Mesenchymal stem cell (in vitro differentiated cells and primary cell): ENCODE measurements at regions not wholly inside any gene's neighbourhood (a gene's known extent, or its start where the extent isn't known, plus 50 kb on each side); places are given as distances from the start of the nearest gene placed in this dataset.

Experiments
- DNase-seq: peaks from one replicate; pipeline ENCODE4 v3.0.0-alpha.2; 2013
- H2AFZ ChIP-seq: one replicate; pipeline ENCODE4 v1.6.1; 2013; ENCODE audit warnings: low read depth, mild to moderate bottlenecking, control low read depth, inconsistent platforms, low read length, moderate library complexity
- H2AK5ac ChIP-seq: 2 replicates; pipeline ENCODE4 v1.6.1; 2013; ENCODE audit warnings: low read length, moderate library complexity, mild to moderate bottlenecking, inconsistent platforms; ENCODE audit not compliant: severe bottlenecking
- H2BK120ac ChIP-seq: one replicate; pipeline ENCODE4 v1.6.1; 2013; ENCODE audit warnings: low read depth, mild to moderate bottlenecking, inconsistent platforms, low read length, moderate library complexity
- H2BK12ac ChIP-seq, 2 experiments: one replicate each; pipeline ENCODE4 v1.6.1; 2013; ENCODE audit warnings: inconsistent platforms in 2 of 2, low read length in 2 of 2, mild to moderate bottlenecking in 2 of 2, moderate library complexity in 2 of 2, control low read depth in 1 of 2
- H2BK15ac ChIP-seq: one replicate; pipeline ENCODE4 v1.6.1; 2013; ENCODE audit warnings: mild to moderate bottlenecking, low read depth, inconsistent platforms; ENCODE audit not compliant: poor library complexity, severe bottlenecking
- H2BK5ac ChIP-seq: 2 replicates; pipeline ENCODE4 v1.6.1; 2013; ENCODE audit warnings: low read depth, mild to moderate bottlenecking, low read length, control low read depth, inconsistent platforms; ENCODE audit not compliant: poor library complexity, severe bottlenecking
- H3K14ac ChIP-seq, 2 experiments: one replicate each; pipeline ENCODE4 v1.6.1; 2013; ENCODE audit warnings: inconsistent platforms in 2 of 2, low read length in 2 of 2, control low read depth in 1 of 2, mild to moderate bottlenecking in 1 of 2, moderate library complexity in 1 of 2
- H3K18ac ChIP-seq, 2 experiments: one replicate each; pipeline ENCODE4 v1.6.1; 2013; ENCODE audit warnings: inconsistent platforms in 2 of 2, low read length in 2 of 2, control low read depth in 1 of 2, low read depth in 1 of 2, mild to moderate bottlenecking in 1 of 2
- H3K23ac ChIP-seq, 2 experiments: one replicate each; pipeline ENCODE4 v1.6.1; 2013; ENCODE audit warnings: inconsistent platforms in 2 of 2, low read length in 2 of 2, mild to moderate bottlenecking in 2 of 2, moderate library complexity in 2 of 2, control low read depth in 1 of 2
- H3K27ac ChIP-seq: 2 replicates; pipeline ENCODE4 v1.5.1; 2013; ENCODE audit warnings: mild to moderate bottlenecking, moderate library complexity, low read length, control low read depth, inconsistent platforms; ENCODE audit not compliant: poor library complexity, severe bottlenecking
- H3K27me3 ChIP-seq, 2 experiments: 2 replicates each; pipeline versions ENCODE4 v1.6.1 to v1.7.0; 2013; ENCODE audit warnings: low read length in 2 of 2, mild to moderate bottlenecking in 2 of 2, moderate library complexity in 2 of 2, control low read depth in 1 of 2, inconsistent platforms in 1 of 2; ENCODE audit not compliant: control insufficient read depth in 1 of 2, insufficient read depth in 1 of 2
- H3K36me3 ChIP-seq, 2 experiments: 2 replicates each; pipeline versions ENCODE4 v1.6.1 to v1.7.0; 2013; ENCODE audit warnings: low read length in 2 of 2, control low read depth in 1 of 2, inconsistent platforms in 1 of 2, low read depth in 1 of 2, mild to moderate bottlenecking in 1 of 2; ENCODE audit not compliant: insufficient read depth in 2 of 2, control insufficient read depth in 1 of 2
- H3K4ac ChIP-seq, 2 experiments: one replicate each; pipeline ENCODE4 v1.6.1; 2013; ENCODE audit warnings: inconsistent platforms in 2 of 2, low read length in 2 of 2, mild to moderate bottlenecking in 2 of 2, moderate library complexity in 2 of 2, control low read depth in 1 of 2, low read depth in 1 of 2
- H3K4me1 ChIP-seq: 2 replicates; pipeline ENCODE4 v1.6.1; 2013; ENCODE audit warnings: low read depth, low read length, control low read depth; ENCODE audit not compliant: control insufficient read depth, insufficient read depth
- H3K4me2 ChIP-seq: 2 replicates; pipeline ENCODE4 v1.6.1; 2013; ENCODE audit warnings: low read length, mild to moderate bottlenecking, inconsistent platforms; ENCODE audit not compliant: poor library complexity, severe bottlenecking
- H3K4me3 ChIP-seq, 2 experiments: 2 replicates each; pipeline versions ENCODE4 v1.5.1 to v1.7.0; 2013; ENCODE audit warnings: low read length in 2 of 2, mild to moderate bottlenecking in 2 of 2, control low read depth in 1 of 2, low read depth in 1 of 2; ENCODE audit not compliant: insufficient read depth in 1 of 2
- H3K79me1 ChIP-seq: replicated peaks from 2 replicates; pipeline ENCODE4 v1.6.1; 2013; ENCODE audit warnings: mild to moderate bottlenecking, control low read depth, low read length, inconsistent platforms; ENCODE audit not compliant: poor library complexity, severe bottlenecking
- H3K9ac ChIP-seq: 2 replicates; pipeline ENCODE4 v1.7.0; 2013; ENCODE audit warnings: mild to moderate bottlenecking, low read length, moderate library complexity
- H3K9me3 ChIP-seq: 2 replicates; pipeline ENCODE4 v1.7.0; 2013; ENCODE audit warnings: mild to moderate bottlenecking, low read length; ENCODE audit not compliant: control insufficient read depth
- H4K8ac ChIP-seq: one replicate; pipeline ENCODE4 v1.6.1; 2013; ENCODE audit warnings: inconsistent platforms, mild to moderate bottlenecking, low read length, moderate library complexity
- H4K91ac ChIP-seq: one replicate; pipeline ENCODE4 v1.6.1; 2013; ENCODE audit warnings: mild to moderate bottlenecking, low read length, inconsistent platforms
- WGBS: methylation state at CpG from one replicate; pipeline ENCODE4 v1.1.7; 2013; ENCODE audit warnings: mixed read lengths; 5-methylcytosine and 5-hydroxymethylcytosine counted together

DNA sequence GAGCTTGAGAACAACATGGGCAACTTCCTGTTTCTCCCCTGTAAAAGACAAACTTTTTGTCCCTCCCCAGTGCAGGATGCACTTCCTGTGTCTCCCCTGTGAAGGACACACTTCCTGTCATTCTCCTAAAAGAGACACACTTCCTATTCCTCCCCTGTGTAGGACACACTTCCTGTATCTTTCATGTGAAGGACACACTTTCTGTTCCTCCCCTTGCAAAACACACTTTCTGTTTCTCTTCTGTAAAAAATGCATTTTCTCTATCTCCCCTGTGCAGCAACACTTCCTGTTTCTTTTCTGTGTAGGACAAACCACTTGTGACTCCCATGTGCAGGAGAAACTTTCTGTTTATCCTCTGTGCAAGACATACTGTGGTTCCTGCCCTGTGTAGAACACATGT, 488.6 kb upstream of the USP9Y start:
- no peak overlapping the region for H3K14ac ChIP-seq
- no peak overlapping the region for H4K8ac ChIP-seq
- H2BK120ac ChIP-seq = no peak overlapping the region
- no peak overlapping the region for H3K18ac ChIP-seq
- H2AFZ ChIP-seq = no peak overlapping the region
- H3K79me1 ChIP-seq = no peaks in the 10 kb centered on the region
- H2AK5ac ChIP-seq = no peak overlapping the region
- H3K27me3 ChIP-seq = no peaks in the 10 kb centered on the region
- no peak overlapping the region for H3K23ac ChIP-seq
- no peak overlapping the region for H2BK5ac ChIP-seq
- H2BK15ac ChIP-seq = no peak overlapping the region
- no peak overlapping the region for H2BK12ac ChIP-seq
- no peaks in the 10 kb centered on the region for H3K4me1 ChIP-seq
- no peak overlapping the region for H3K4me3 ChIP-seq
- no peak overlapping the region for H4K91ac ChIP-seq
- no peak for DNase-seq
- no peak overlapping the region for H3K9ac ChIP-seq
- H3K36me3 ChIP-seq = no peaks in the 10 kb centered on the region
- H3K4me2 ChIP-seq = no peak overlapping the region
- H3K4ac ChIP-seq = no peak overlapping the region
- H3K9me3 ChIP-seq = no peaks in the 10 kb centered on the region
- H3K27ac ChIP-seq = no peak overlapping the region

- no peak overlapping the region for H2BK120ac ChIP-seq
- H2BK15ac ChIP-seq = no peak overlapping the region
- H3K9ac ChIP-seq = no peak overlapping the region
- H3K27ac ChIP-seq = no peak overlapping the region
- H4K8ac ChIP-seq = no peak overlapping the region
- H3K4me3 ChIP-seq = no peak overlapping the region
- H2BK12ac ChIP-seq = no peak overlapping the region
- no peak overlapping the region for H2AFZ ChIP-seq
- H3K4ac ChIP-seq = no peak overlapping the region
- no peaks in the 10 kb centered on the region for H3K4me1 ChIP-seq
- no peak overlapping the region for H2AK5ac ChIP-seq
- no peaks in the 10 kb centered on the region for H3K27me3 ChIP-seq
- H3K23ac ChIP-seq = no peak overlapping the region
- H2BK5ac ChIP-seq = no peak overlapping the region
- DNase-seq = no peak
- no peak overlapping the region for H3K4me2 ChIP-seq
- H3K18ac ChIP-seq = no peak overlapping the region
- no peak overlapping the region for H4K91ac ChIP-seq
- H3K79me1 ChIP-seq = no peaks in the 10 kb centered on the region
- no peaks in the 10 kb centered on the region for H3K36me3 ChIP-seq
- no peaks in the 10 kb centered on the region for H3K9me3 ChIP-seq
- no peak overlapping the region for H3K14ac ChIP-seq
Observed at GRCh38 chrY:12215564-12216022, 485.4 kb upstream of the USP9Y start.

GRCh38 chrY:12230921-12231320, 470.1 kb upstream of the USP9Y start:
- WGBS = 60% methylated on average over 1 of the region's 1 CpG
- Histone ChIP-seq H3K79me1 (no peaks in the 10 kb centered on the region), H3K18ac (no peak overlapping the region), H3K9ac (no peak overlapping the region), H3K23ac (no peak overlapping the region), H3K4me3 (no peak overlapping the region), H2BK12ac (no peak overlapping the region), H3K4me1 (no peaks in the 10 kb centered on the region), H2BK120ac (no peak overlapping the region), H4K8ac (no peak overlapping the region), H3K4ac (no peak overlapping the region), H2BK15ac (no peak overlapping the region), H2AFZ (no peak overlapping the region), H3K36me3 (no peaks in the 10 kb centered on the region), H3K9me3 (no peaks in the 10 kb centered on the region), H3K27ac (no peak overlapping the region), H3K4me2 (no peak overlapping the region), H3K27me3 (no peaks in the 10 kb centered on the region), H3K14ac (no peak overlapping the region), H4K91ac (no peak overlapping the region), H2BK5ac (no peak overlapping the region), H2AK5ac (no peak overlapping the region)
- no peak for DNase-seq

DNA sequence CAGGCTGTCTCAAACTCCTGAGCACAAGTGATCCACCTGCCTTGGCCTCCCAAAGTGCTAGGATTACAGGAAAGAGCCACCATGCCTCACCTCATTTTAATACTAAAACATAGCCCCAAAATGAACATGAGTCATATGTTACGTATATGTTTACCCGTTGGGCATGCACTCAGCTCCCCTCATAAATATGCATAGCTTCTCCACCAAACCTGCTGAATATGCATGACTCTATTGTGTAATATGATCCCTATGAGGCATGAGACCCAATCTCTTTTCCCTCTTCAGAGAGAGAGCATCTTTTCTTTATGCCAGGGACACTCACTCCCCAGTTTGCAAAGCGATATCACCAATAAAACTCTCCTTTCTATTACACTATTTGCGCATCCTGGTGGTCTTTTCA, 464.6 kb upstream of the USP9Y start:
- H3K23ac ChIP-seq = no peak overlapping the region
- H4K8ac ChIP-seq = no peak overlapping the region
- H3K18ac ChIP-seq = no peak overlapping the region
- H3K4me3 ChIP-seq = no peak overlapping the region
- 83% methylated on average over 2 of the region's 4 CpGs for WGBS
- no peaks in the 10 kb centered on the region for H3K27me3 ChIP-seq
- no peak overlapping the region for H4K91ac ChIP-seq
- no peak overlapping the region for H3K4me2 ChIP-seq
- no peak overlapping the region for H2AFZ ChIP-seq
- no peak overlapping the region for H3K14ac ChIP-seq
- H3K36me3 ChIP-seq = no peaks in the 10 kb centered on the region
- no peak for DNase-seq
- H3K4me1 ChIP-seq = no peaks in the 10 kb centered on the region
- H2BK5ac ChIP-seq = no peak overlapping the region
- no peak overlapping the region for H2AK5ac ChIP-seq
- H3K9ac ChIP-seq = no peak overlapping the region
- H3K4ac ChIP-seq = no peak overlapping the region
- no peak overlapping the region for H3K27ac ChIP-seq
- H2BK15ac ChIP-seq = no peak overlapping the region
- no peak overlapping the region for H2BK120ac ChIP-seq
- no peaks in the 10 kb centered on the region for H3K9me3 ChIP-seq
- no peaks in the 10 kb centered on the region for H3K79me1 ChIP-seq
- H2BK12ac ChIP-seq = no peak overlapping the region
